K562 (cell line): ENCODE measurements at regions not wholly inside any gene's neighbourhood (a gene's known extent, or its start where the extent isn't known, plus 50 kb on each side); places are given as distances from the start of the nearest gene placed in this dataset.

Experiments
- ATAC-seq: fragments of 200-7000 bp; cut with Tn5 transposase; 3 replicates; pipeline ENCODE4 v1.9.1; 2020; ENCODE audit warnings: moderate library complexity
- BruUV-seq: library from RNA; stranded (reverse); fragments of 400-500 nt; replicated peaks from 2 replicates; lab custom pipeline; 2021; lab: Mats Ljungman, UMichigan
- CTCF ChIA-PET: fragments of 300-600 bp; formaldehyde crosslinking; extraction: SDS; loops from one replicate; lab custom pipeline; 2021; ENCODE audit warnings: low intra/inter-chr PET ratio; lab: Yijun Ruan, JAX
- POLR2A ChIA-PET: fragments of 300-600, 350-650 bp; sonication (Branson Sonifier 250); formaldehyde crosslinking; extraction: SDS; loops from one replicate; lab custom pipeline; 2021; ENCODE audit warnings: antibody characterized with exemption, inconsistent platforms; lab: Yijun Ruan, JAX
- DNase-seq, 4 experiments: peaks; one replicate each; pipeline versions ENCODE4 v3.0.0 to v3.0.0-alpha.2; 2011 to 2018; ENCODE audit warnings: low spot score in 3 of 4, mixed read lengths in 3 of 4; ENCODE audit errors: extremely low read depth in 1 of 4
- FAIRE-seq: peaks from 2 replicates; lab custom pipeline; 2011; peaks lifted over from hg19 to GRCh38; lab: Jason Lieb, UNC
- H2AFZ ChIP-seq: 2 replicates; pipeline ENCODE4 v1.6.0; 2011; ENCODE audit warnings: low read depth, low read length, control low read depth, inconsistent platforms
- H3K27ac ChIP-seq: fragments of 200-600 bp; 3 replicates; pipeline ENCODE4 v1.8.0; 2011; ENCODE audit warnings: low read depth, mild to moderate bottlenecking, control low read depth, inconsistent platforms, low read length, moderate library complexity, mixed read lengths; ENCODE audit errors: extremely low read depth
- H3K27me3 ChIP-seq, 2 experiments: fragments of 300-600 bp in 1 of 2; 2 replicates in 1 of 2; 3 replicates in 1 of 2; pipeline versions ENCODE4 v1.6.0 to v1.8.0; 2011; ENCODE audit warnings: inconsistent platforms in 2 of 2, low read length in 2 of 2, mild to moderate bottlenecking in 1 of 2, mixed read lengths in 1 of 2, moderate library complexity in 1 of 2; ENCODE audit not compliant: control insufficient read depth in 2 of 2, insufficient read depth in 2 of 2
- H3K36me3 ChIP-seq: fragments of 300-600 bp; 3 replicates; pipeline ENCODE4 v1.8.0; 2011; ENCODE audit warnings: mild to moderate bottlenecking, low read length, inconsistent platforms; ENCODE audit not compliant: control insufficient read depth, insufficient read depth
- H3K4me1 ChIP-seq, 2 experiments: fragments of 200-600 bp in 1 of 2; replicated peaks in 1 of 2; 2 replicates in 1 of 2; 3 replicates in 1 of 2; pipeline versions ENCODE4 v1.5.1 to v1.8.0; 2011; ENCODE audit warnings: inconsistent platforms in 2 of 2, low read length in 2 of 2, mild to moderate bottlenecking in 1 of 2, mixed read lengths in 1 of 2, moderate library complexity in 1 of 2; ENCODE audit not compliant: control insufficient read depth in 2 of 2, insufficient read depth in 2 of 2
- H3K4me2 ChIP-seq: 2 replicates; pipeline ENCODE4 v1.6.1; 2011; ENCODE audit warnings: low read length, control low read depth, inconsistent platforms, mixed read lengths; ENCODE audit not compliant: insufficient read depth
- H3K4me3 ChIP-seq: fragments of 200-600 bp; sonication (generic), shearing (Covaris generic); 2 replicates; pipeline ENCODE4 v1.5.1; 2016; ENCODE audit warnings: control low read depth, inconsistent platforms
- H3K79me2 ChIP-seq: fragments of 200-600 bp; 3 replicates; pipeline ENCODE4 v1.8.0; 2011; ENCODE audit warnings: low read length, inconsistent platforms; ENCODE audit not compliant: control insufficient read depth, insufficient read depth
- H3K9ac ChIP-seq, 2 experiments: 2 replicates each; pipeline versions ENCODE4 v1.6.0 to v1.6.1; 2011; ENCODE audit warnings: low read depth in 2 of 2, low read length in 2 of 2, control low read depth in 1 of 2, inconsistent platforms in 1 of 2, mild to moderate bottlenecking in 1 of 2, mixed read lengths in 1 of 2; ENCODE audit not compliant: insufficient read depth in 1 of 2
- H3K9me1 ChIP-seq: one replicate; pipeline ENCODE4 v1.6.0; 2011; ENCODE audit warnings: inconsistent platforms, mild to moderate bottlenecking, low read length, moderate library complexity; ENCODE audit not compliant: control insufficient read depth, insufficient read depth
- H3K9me3 ChIP-seq: replicated peaks from 2 replicates; pipeline ENCODE4 v1.5.1; 2011; ENCODE audit warnings: low read depth, low read length, inconsistent platforms; ENCODE audit not compliant: control insufficient read depth, insufficient read depth
- H4K20me1 ChIP-seq: replicated peaks from 2 replicates; pipeline ENCODE4 v1.6.1; 2011; ENCODE audit warnings: low read length, inconsistent platforms, mixed read lengths; ENCODE audit not compliant: control insufficient read depth, insufficient read depth
- ADNP ChIP-seq: fragments of 200-800 bp; sonication (Bioruptor generic); IDR thresholded peaks from 2 replicates; pipeline ENCODE4 v1.6.1; 2016; ENCODE audit warnings: missing genetic modification characterization, missing compliant biosample characterization
- ATF6 ChIP-seq: sonication (generic); formaldehyde crosslinking; IDR thresholded peaks from 2 replicates; pipeline ENCODE4 v1.4.0; 2020; ENCODE audit warnings: mild to moderate bottlenecking, missing genetic modification reagents
- BRCA1 ChIP-seq, 2 experiments: fragments of 450-650 bp in 1 of 2; sonication (generic) in 1 of 2; formaldehyde crosslinking in 1 of 2; IDR thresholded peaks; 2 replicates each; pipeline versions ENCODE4 v1.5.0 to v1.6.1; 2017 to 2020; ENCODE audit warnings: mild to moderate bottlenecking in 1 of 2, missing genetic modification reagents in 1 of 2
- CGGBP1 ChIP-seq: fragments of 250-450 bp; sonication (Bioruptor Pico); IDR thresholded peaks from 2 replicates; pipeline ENCODE4 v1.9.0; 2021; ENCODE audit warnings: mild to moderate bottlenecking
- DDX20 ChIP-seq: fragments of 450-650 bp; IDR thresholded peaks from 2 replicates; pipeline ENCODE4 v1.6.1; 2016; ENCODE audit warnings: missing genetic modification characterization, low read depth, mild to moderate bottlenecking, missing compliant biosample characterization, moderate library complexity
- HMG20A ChIP-seq: fragments of 450-650 bp; formaldehyde crosslinking; conservative IDR thresholded peaks from 2 replicates; pipeline ENCODE4 v1.4.0; 2020; ENCODE audit warnings: mild to moderate bottlenecking, mixed read lengths
- KLF10 ChIP-seq: fragments of 250-450 bp; sonication (Bioruptor Pico); IDR thresholded peaks from 2 replicates; pipeline ENCODE4 v1.6.1; 2021; ENCODE audit warnings: matching md5 sums
- MAFK ChIP-seq: IDR thresholded peaks from 2 replicates; pipeline ENCODE4 v1.6.1; 2011; ENCODE audit warnings: low read length, improper control_type of control experiment
- MITF ChIP-seq: IDR thresholded peaks from 2 replicates; pipeline ENCODE4 v1.6.1; 2014; ENCODE audit warnings: antibody characterized with exemption
- RBBP5 ChIP-seq: fragments of 200-600 bp; sonication (generic); IDR thresholded peaks from 2 replicates; pipeline ENCODE4 v1.6.1; 2012; ENCODE audit warnings: borderline replicate concordance, mild to moderate bottlenecking, low read length, control low read depth, inconsistent platforms; ENCODE audit not compliant: insufficient read depth, poor library complexity, severe bottlenecking
- ZFP36 ChIP-seq: fragments of 150-350 bp; IDR thresholded peaks from 2 replicates; pipeline ENCODE4 v1.6.1; 2018; ENCODE audit warnings: low read length, low read depth; ENCODE audit not compliant: partially characterized antibody
- ZNF316 ChIP-seq: fragments of 450-650 bp; IDR thresholded peaks from 2 replicates; pipeline ENCODE4 v1.6.1; 2016
- WGBS: fragments of 100-300 bp; shearing (Covaris generic); methylation state at CpG from one replicate; pipeline ENCODE4 v1.1.6; 2016; ENCODE audit warnings: low coverage, mixed read lengths; ENCODE audit not compliant: insufficient coverage; ENCODE audit errors: missing lambda C conversion rate; 5-methylcytosine and 5-hydroxymethylcytosine counted together
- in situ Hi-C: fragments of 300-500 bp; cut with MboI; formaldehyde crosslinking; loops from 4 replicates; pipeline ENCODE4 v1.15.0; 2018; ENCODE audit warnings: inconsistent platforms, mixed read lengths
- intact Hi-C: fragments of 100-400 bp; cut with micrococcal nuclease; formaldehyde crosslinking; loops from 2 replicates; pipeline ENCODE4 v1.14.2; 2022

- ChIA-PET CTCF (no interaction called here), POLR2A (no interaction called here)
- BruUV-seq, result no TSS peak
These were observed 961.0 kb downstream of the FAM133A start for GRCh38 chrX:94635003-94635402.

GRCh38 chrX:94645726-94646125 is 971.7 kb downstream of the FAM133A start:
- H3K36me3 ChIP-seq, result no peaks in the 10 kb centered on the region
- in situ Hi-C loops (no loop called here), intact Hi-C loops (no loop called here)
- H3K4me2 ChIP-seq, result no peak overlapping the region
- no peak overlapping the region for H3K4me3 ChIP-seq
- H3K9me1 ChIP-seq, result no peaks in the 10 kb centered on the region
- DNase-seq (no peak), ATAC-seq (no peak), FAIRE-seq (no peak)
- no peaks in the 10 kb centered on the region; the same call in 1 of the 2 replicates for H3K9me3 ChIP-seq
- H3K27ac ChIP-seq, result no peak overlapping the region
- no peak overlapping the region for H3K9ac ChIP-seq
- H4K20me1 ChIP-seq, result no peaks in the 10 kb centered on the region
- no peaks in the 10 kb centered on the region for H3K27me3 ChIP-seq
- no peak overlapping the region for H2AFZ ChIP-seq
- no peaks in the 10 kb centered on the region for H3K79me2 ChIP-seq
- BruUV-seq, result no TSS peak
- WGBS, result 0% methylated on average over 1 of the region's 2 CpGs
- ChIA-PET POLR2A (no interaction called here), CTCF (no interaction called here)
- H3K4me1 ChIP-seq, result no peaks in the 10 kb centered on the region
- TF ChIP-seq BRCA1 (IDR thresholded peaks at IDR 0.05) (no peak), BRCA1 (CRISPR knock-in tag; IDR thresholded peaks at IDR 0.05) (no peak), ZNF316 (peak; percentile 36; the same call in 1 of the 2 replicates), ADNP (tag) (no peak), CGGBP1 (no peak), KLF10 (no peak), MITF (no peak), ATF6 (CRISPR knock-in tag) (no peak), HMG20A (no peak), MAFK (peak; percentile 60; the same call in 1 of the 2 replicates), RBBP5 (no peak)

More at GRCh38 chrX:94635003-94635402, 961.0 kb downstream of the FAM133A start:
- in situ Hi-C loops, result no loop called here
- Histone ChIP-seq H3K9ac (no peak overlapping the region), H2AFZ (no peak overlapping the region), H3K36me3 (no peaks in the 10 kb centered on the region), H3K9me1 (no peaks in the 10 kb centered on the region), H3K4me3 (no peak overlapping the region), H3K9me3 (no peaks in the 10 kb centered on the region), H3K79me2 (no peaks in the 10 kb centered on the region), H3K4me2 (no peak overlapping the region), H4K20me1 (no peaks in the 10 kb centered on the region), H3K27me3 (no peaks in the 10 kb centered on the region), H3K4me1 (no peaks in the 10 kb centered on the region), H3K27ac (no peak overlapping the region)
- TF ChIP-seq DDX20 (no peak), ZFP36 (peak; percentile 15)
- intact Hi-C loops, result loop anchor here (10.0 kb wide), 1 partner anchor 1400 kb away; no protein-coding TSS in a partner anchor
- no peak for FAIRE-seq
- no peak for DNase-seq
- 6% methylated on average over 3 of the region's 3 CpGs for WGBS
- ATAC-seq, result no peak
